ENCODE measurements at regions not wholly inside any gene's neighbourhood (a gene's known extent, or its start where the extent isn't known, plus 50 kb on each side); places are given as distances from the start of the nearest gene placed in this dataset.

DNA sequence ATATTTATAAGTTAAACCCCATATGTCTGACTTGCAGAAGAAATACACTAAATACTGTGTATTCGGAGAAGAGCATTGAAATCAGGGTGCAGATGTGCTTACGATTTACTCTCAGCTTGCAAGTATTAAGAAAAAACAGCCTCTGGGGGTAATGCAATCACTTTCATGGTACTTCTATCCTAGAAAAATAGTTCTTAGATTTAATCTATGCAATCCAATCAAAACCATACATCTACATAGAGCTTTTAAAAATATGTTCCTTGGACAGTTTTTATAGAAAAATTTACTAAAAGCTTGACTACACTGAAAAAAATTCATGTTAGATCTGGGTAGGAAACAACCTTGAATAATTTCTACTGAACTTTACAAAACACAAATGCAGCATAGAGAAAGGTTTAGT is 890.3 kb upstream of the ADGRL2 start:
- no peaks in the 10 kb centered on the region for H3K36me3 ChIP-seq (ENCODE audit: control insufficient read depth in 4 of 4, insufficient read depth in 3 of 4, low read depth in 1 of 4, low read length in 3 of 4)
- DNase-seq (ENCODE audit: low spot score), result no peak
- H3K27me3 ChIP-seq (ENCODE audit: control insufficient read depth in 4 of 4, insufficient read depth in 4 of 4, low read length in 3 of 4), result no peaks in the 10 kb centered on the region
- H3K4me1 ChIP-seq (ENCODE audit: control insufficient read depth in 4 of 4, insufficient read depth in 4 of 4, low read length in 3 of 4), result no peaks in the 10 kb centered on the region
- no peak overlapping the region for H3K27ac ChIP-seq (ENCODE audit: low read depth in 1 of 2, low read length in 2 of 2)
- H3K4me3 ChIP-seq (ENCODE audit: low read depth in 1 of 3, low read length in 3 of 3), result no peak overlapping the region
- no peaks in the 10 kb centered on the region for H3K9me3 ChIP-seq (ENCODE audit: control insufficient read depth in 4 of 4, low read length in 3 of 4)
- WGBS, result 97% methylated on average over 2 of the region's 2 CpGs
- no peak overlapping the region for H3K9ac ChIP-seq (ENCODE audit: low read depth in 1 of 2, low read length in 2 of 2)
- TF ChIP-seq YY1 (IDR thresholded peaks at IDR 0.05), result no peak
- no peak for TF ChIP-seq TAF1 (conservative IDR thresholded peaks at IDR 0.05)
- no peak for TF ChIP-seq RXRA (IDR thresholded peaks at IDR 0.05)
- no peak for TF ChIP-seq GABPA (IDR thresholded peaks at IDR 0.05 in 1 of 2, conservative IDR thresholded peaks at IDR 0.05 in 1 of 2)
- TF ChIP-seq, protein P1, sequence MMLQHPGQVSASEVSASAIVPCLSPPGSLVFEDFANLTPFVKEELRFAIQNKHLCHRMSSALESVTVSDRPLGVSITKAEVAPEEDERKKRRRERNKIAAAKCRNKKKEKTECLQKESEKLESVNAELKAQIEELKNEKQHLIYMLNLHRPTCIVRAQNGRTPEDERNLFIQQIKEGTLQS (IDR thresholded peaks at IDR 0.05), result no peak
- no peak for TF ChIP-seq FOXA2 (IDR thresholded peaks at IDR 0.05)
- TF ChIP-seq SP1 (IDR thresholded peaks at IDR 0.05), result no peak
- TF ChIP-seq RAD21 (IDR thresholded peaks at IDR 0.05), result no peak
- TF ChIP-seq HNF4A (conservative IDR thresholded peaks at IDR 0.05), result no peak
- TF ChIP-seq NR2F2 (IDR thresholded peaks at IDR 0.05), result no peak
- no peak for TF ChIP-seq FOXA1 (IDR thresholded peaks at IDR 0.05)

DNA sequence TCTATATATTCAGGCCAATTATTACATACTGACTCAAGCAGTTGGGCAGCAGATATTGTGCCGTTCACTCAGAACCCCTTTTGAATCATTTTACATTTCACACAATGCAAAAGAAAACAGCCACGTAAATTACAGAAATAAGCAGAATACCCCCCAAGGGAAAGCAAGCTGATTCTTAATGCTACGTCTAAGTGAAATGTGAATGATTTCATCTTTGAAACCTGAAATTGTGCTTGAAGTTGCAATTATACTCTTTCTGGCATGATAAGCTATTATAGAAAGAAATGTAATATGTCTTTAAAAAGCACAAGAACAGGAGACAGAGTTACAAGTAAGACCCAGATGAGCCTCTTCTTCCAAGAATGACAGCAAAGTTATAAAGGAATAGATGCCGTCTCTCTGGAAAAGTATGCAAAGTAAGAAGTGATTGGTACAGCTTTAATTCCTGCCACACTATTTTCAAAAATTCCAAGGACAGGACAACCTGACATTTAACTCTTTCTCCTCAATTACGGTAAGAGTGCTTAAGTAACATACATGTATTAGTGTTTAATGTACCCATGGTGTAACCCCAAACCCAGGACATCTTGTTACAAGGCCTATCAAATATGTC is 891.5 kb upstream of the ADGRL2 start:
- Histone ChIP-seq H3K4me3 (ENCODE audit: low read depth in 1 of 3, low read length in 3 of 3) (no peak overlapping the region), H3K27ac (ENCODE audit: low read depth in 1 of 2, low read length in 2 of 2) (no peak overlapping the region), H3K9me3 (ENCODE audit: control insufficient read depth in 4 of 4, low read length in 3 of 4) (no peaks in the 10 kb centered on the region), H3K9ac (ENCODE audit: low read depth in 1 of 2, low read length in 2 of 2) (no peak overlapping the region), H3K27me3 (ENCODE audit: control insufficient read depth in 4 of 4, insufficient read depth in 4 of 4, low read length in 3 of 4) (no peaks in the 10 kb centered on the region), H3K36me3 (ENCODE audit: control insufficient read depth in 4 of 4, insufficient read depth in 3 of 4, low read depth in 1 of 4, low read length in 3 of 4) (no peaks in the 10 kb centered on the region), H3K4me1 (ENCODE audit: control insufficient read depth in 4 of 4, insufficient read depth in 4 of 4, low read length in 3 of 4) (no peaks in the 10 kb centered on the region)
- 72% methylated on average over 5 of the region's 5 CpGs for WGBS
- no peak for DNase-seq (ENCODE audit: low spot score)
- TF ChIP-seq, protein P2, sequence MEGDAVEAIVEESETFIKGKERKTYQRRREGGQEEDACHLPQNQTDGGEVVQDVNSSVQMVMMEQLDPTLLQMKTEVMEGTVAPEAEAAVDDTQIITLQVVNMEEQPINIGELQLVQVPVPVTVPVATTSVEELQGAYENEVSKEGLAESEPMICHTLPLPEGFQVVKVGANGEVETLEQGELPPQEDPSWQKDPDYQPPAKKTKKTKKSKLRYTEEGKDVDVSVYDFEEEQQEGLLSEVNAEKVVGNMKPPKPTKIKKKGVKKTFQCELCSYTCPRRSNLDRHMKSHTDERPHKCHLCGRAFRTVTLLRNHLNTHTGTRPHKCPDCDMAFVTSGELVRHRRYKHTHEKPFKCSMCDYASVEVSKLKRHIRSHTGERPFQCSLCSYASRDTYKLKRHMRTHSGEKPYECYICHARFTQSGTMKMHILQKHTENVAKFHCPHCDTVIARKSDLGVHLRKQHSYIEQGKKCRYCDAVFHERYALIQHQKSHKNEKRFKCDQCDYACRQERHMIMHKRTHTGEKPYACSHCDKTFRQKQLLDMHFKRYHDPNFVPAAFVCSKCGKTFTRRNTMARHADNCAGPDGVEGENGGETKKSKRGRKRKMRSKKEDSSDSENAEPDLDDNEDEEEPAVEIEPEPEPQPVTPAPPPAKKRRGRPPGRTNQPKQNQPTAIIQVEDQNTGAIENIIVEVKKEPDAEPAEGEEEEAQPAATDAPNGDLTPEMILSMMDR (IDR thresholded peaks at IDR 0.05; ENCODE audit: low read depth, low read length, missing input control), result no peak
- TF ChIP-seq RXRA (IDR thresholded peaks at IDR 0.05) (no peak), YY1 (IDR thresholded peaks at IDR 0.05) (no peak), EGR1 (IDR thresholded peaks at IDR 0.05; ENCODE audit: low read depth in 2 of 2) (no peak), FOXA1 (IDR thresholded peaks at IDR 0.05) (no peak), JUND (IDR thresholded peaks at IDR 0.05) (no peak), RAD21 (IDR thresholded peaks at IDR 0.05) (no peak), SP1 (IDR thresholded peaks at IDR 0.05) (no peak), NR2F2 (IDR thresholded peaks at IDR 0.05) (no peak), HNF4A (conservative IDR thresholded peaks at IDR 0.05) (no peak)
- TF ChIP-seq, protein P3, sequence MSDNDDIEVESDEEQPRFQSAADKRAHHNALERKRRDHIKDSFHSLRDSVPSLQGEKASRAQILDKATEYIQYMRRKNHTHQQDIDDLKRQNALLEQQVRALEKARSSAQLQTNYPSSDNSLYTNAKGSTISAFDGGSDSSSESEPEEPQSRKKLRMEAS (IDR thresholded peaks at IDR 0.05), result no peak
- TF ChIP-seq, protein P4, sequence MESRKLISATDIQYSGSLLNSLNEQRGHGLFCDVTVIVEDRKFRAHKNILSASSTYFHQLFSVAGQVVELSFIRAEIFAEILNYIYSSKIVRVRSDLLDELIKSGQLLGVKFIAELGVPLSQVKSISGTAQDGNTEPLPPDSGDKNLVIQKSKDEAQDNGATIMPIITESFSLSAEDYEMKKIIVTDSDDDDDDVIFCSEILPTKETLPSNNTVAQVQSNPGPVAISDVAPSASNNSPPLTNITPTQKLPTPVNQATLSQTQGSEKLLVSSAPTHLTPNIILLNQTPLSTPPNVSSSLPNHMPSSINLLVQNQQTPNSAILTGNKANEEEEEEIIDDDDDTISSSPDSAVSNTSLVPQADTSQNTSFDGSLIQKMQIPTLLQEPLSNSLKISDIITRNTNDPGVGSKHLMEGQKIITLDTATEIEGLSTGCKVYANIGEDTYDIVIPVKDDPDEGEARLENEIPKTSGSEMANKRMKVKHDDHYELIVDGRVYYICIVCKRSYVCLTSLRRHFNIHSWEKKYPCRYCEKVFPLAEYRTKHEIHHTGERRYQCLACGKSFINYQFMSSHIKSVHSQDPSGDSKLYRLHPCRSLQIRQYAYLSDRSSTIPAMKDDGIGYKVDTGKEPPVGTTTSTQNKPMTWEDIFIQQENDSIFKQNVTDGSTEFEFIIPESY (IDR thresholded peaks at IDR 0.05), result no peak
- TF ChIP-seq, protein P1 (IDR thresholded peaks at IDR 0.05), result no peak

Measured in liver (tissue), 8 donors.